ENCODE measurements at regions not wholly inside any gene's neighbourhood (a gene's known extent, or its start where the extent isn't known, plus 50 kb on each side); places are given as distances from the start of the nearest gene placed in this dataset.

DNA sequence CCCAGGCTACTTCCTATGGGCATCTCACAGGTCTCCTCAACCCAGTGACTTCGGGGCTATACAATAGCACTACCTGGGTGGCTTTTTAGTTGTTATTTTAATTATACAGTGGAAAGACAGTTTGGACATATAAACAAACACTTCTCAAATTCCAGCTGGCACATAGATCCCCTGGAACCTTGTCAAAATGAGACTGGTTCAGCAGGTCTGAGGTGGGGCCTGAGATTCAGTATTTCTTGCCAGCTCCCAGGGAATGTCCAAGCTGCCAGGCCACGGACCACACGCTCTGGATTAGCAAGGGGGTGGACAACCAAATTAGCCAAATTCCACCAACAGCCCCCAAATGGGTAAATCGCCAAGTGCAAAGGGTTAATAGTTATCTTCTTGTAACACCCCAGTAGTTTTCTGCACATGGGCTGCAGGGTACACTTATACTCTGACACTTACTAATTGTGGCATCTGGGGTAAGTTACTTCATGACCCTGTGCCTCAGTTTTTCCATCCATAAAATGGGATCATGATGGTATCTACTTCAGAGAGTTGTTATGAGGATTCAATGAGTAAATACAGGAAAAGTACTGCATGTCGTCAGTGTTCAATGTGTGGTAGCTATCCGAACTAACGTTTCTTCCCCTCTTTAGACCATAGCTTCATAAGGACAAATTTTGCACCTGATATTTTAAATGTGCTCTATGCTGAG, 789.4 kb upstream of the TBX3 start:
- TF ChIP-seq, protein P1, sequence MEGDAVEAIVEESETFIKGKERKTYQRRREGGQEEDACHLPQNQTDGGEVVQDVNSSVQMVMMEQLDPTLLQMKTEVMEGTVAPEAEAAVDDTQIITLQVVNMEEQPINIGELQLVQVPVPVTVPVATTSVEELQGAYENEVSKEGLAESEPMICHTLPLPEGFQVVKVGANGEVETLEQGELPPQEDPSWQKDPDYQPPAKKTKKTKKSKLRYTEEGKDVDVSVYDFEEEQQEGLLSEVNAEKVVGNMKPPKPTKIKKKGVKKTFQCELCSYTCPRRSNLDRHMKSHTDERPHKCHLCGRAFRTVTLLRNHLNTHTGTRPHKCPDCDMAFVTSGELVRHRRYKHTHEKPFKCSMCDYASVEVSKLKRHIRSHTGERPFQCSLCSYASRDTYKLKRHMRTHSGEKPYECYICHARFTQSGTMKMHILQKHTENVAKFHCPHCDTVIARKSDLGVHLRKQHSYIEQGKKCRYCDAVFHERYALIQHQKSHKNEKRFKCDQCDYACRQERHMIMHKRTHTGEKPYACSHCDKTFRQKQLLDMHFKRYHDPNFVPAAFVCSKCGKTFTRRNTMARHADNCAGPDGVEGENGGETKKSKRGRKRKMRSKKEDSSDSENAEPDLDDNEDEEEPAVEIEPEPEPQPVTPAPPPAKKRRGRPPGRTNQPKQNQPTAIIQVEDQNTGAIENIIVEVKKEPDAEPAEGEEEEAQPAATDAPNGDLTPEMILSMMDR (IDR thresholded peaks at IDR 0.05; ENCODE audit: low read depth, low read length, missing input control), result no peak
- TF ChIP-seq JUND (IDR thresholded peaks at IDR 0.05), result no peak
- no peak for TF ChIP-seq TAF1 (conservative IDR thresholded peaks at IDR 0.05)
- no peak for TF ChIP-seq SP1 (IDR thresholded peaks at IDR 0.05)

All from liver (tissue), 3 donors.